CD14-positive monocyte (primary cell): ENCODE measurements at regions not wholly inside any gene's neighbourhood (a gene's known extent, or its start where the extent isn't known, plus 50 kb on each side); places are given as distances from the start of the nearest gene placed in this dataset.

Source experiments
- DNase-seq, 3 donors: peaks; one replicate each; pipeline ENCODE4 v3.0.0-alpha.2; 2011 to 2022
- H2AFZ ChIP-seq: 2 replicates; pipeline ENCODE4 v1.6.0; 2012; ENCODE audit warnings: mild to moderate bottlenecking, low read depth, low read length, inconsistent platforms; ENCODE audit not compliant: insufficient read depth, poor library complexity, severe bottlenecking
- H3K27ac ChIP-seq, 2 donors: 1 replicate in 1 of 2; 2 replicates in 1 of 2; pipeline ENCODE4 v1.5.1; 2012 to 2013; ENCODE audit warnings: low read length in 2 of 2, control low read depth in 1 of 2, inconsistent platforms in 1 of 2, low read depth in 1 of 2, mild to moderate bottlenecking in 1 of 2
- H3K27me3 ChIP-seq, 2 donors: one replicate each; pipeline versions ENCODE4 v1.6.0 to v1.6.1; 2011 to 2013; ENCODE audit warnings: low read length in 2 of 2; ENCODE audit not compliant: control insufficient read depth in 2 of 2, insufficient read depth in 2 of 2
- H3K36me3 ChIP-seq, 2 donors: replicated peaks in 1 of 2; 1 replicate in 1 of 2; 2 replicates in 1 of 2; pipeline versions ENCODE4 v1.5.1 to v1.6.1; 2012 to 2013; ENCODE audit warnings: low read length in 2 of 2, control low read depth in 1 of 2, inconsistent platforms in 1 of 2, mild to moderate bottlenecking in 1 of 2; ENCODE audit not compliant: insufficient read depth in 2 of 2, control insufficient read depth in 1 of 2
- H3K4me1 ChIP-seq, 2 donors: 1 replicate in 1 of 2; 2 replicates in 1 of 2; pipeline versions ENCODE4 v1.5.1 to v1.6.1; 2012 to 2013; ENCODE audit warnings: low read length in 2 of 2, control low read depth in 1 of 2, inconsistent platforms in 1 of 2, mild to moderate bottlenecking in 1 of 2, moderate library complexity in 1 of 2; ENCODE audit not compliant: insufficient read depth in 2 of 2, control insufficient read depth in 1 of 2
- H3K4me2 ChIP-seq: replicated peaks from 2 replicates; pipeline ENCODE3; 2012; ENCODE audit warnings: low read length, moderate library complexity, mild to moderate bottlenecking; ENCODE audit not compliant: poor library complexity, severe bottlenecking; ENCODE audit errors: extremely low read depth
- H3K4me3 ChIP-seq, 3 experiments: fragments of 200-600 bp in 1 of 3; sonication (generic) in 1 of 3; replicated peaks in 1 of 3; 1 replicate in 2 of 3; 2 replicates in 1 of 3; pipeline ENCODE4 v1.5.1; 2011 to 2013; ENCODE audit warnings: low read length in 3 of 3, mild to moderate bottlenecking in 3 of 3, control low read depth in 2 of 3, low read depth in 2 of 3, inconsistent platforms in 1 of 3, moderate library complexity in 1 of 3
- H3K79me2 ChIP-seq: 2 replicates; pipeline ENCODE4 v1.6.0; 2012; ENCODE audit warnings: mild to moderate bottlenecking, control low read depth, inconsistent platforms, low read length, moderate library complexity; ENCODE audit not compliant: insufficient read depth
- H3K9ac ChIP-seq: 2 replicates; pipeline ENCODE4 v1.6.0; 2017; ENCODE audit warnings: low read length, mild to moderate bottlenecking; ENCODE audit not compliant: insufficient read depth, poor library complexity, severe bottlenecking
- H3K9me3 ChIP-seq, 2 donors: replicated peaks in 1 of 2; 1 replicate in 1 of 2; 2 replicates in 1 of 2; pipeline versions ENCODE4 v1.5.1 to v1.6.1; 2012 to 2013; ENCODE audit warnings: low read length in 2 of 2, control low read depth in 1 of 2; ENCODE audit not compliant: control insufficient read depth in 1 of 2, insufficient read depth in 1 of 2
- H4K20me1 ChIP-seq: 2 replicates; pipeline ENCODE4 v1.6.0; 2012; ENCODE audit warnings: mild to moderate bottlenecking, low read length, control low read depth, moderate library complexity; ENCODE audit not compliant: insufficient read depth
- H3K27ac Mint-ChIP-seq, 7 donors: one replicate each; pipeline ENCODE4 v1.8.0; 2020; ENCODE audit warnings: mild to moderate bottlenecking in 7 of 7, mixed read lengths in 7 of 7, moderate library complexity in 6 of 7, inconsistent platforms in 2 of 7
- H3K27me3 Mint-ChIP-seq, 3 donors: one replicate each; pipeline ENCODE4 v1.8.0; 2021 to 2022; ENCODE audit warnings: low read depth in 3 of 3, mild to moderate bottlenecking in 3 of 3, mixed read lengths in 3 of 3, moderate library complexity in 3 of 3, inconsistent platforms in 1 of 3
- H3K36me3 Mint-ChIP-seq, 2 donors: one replicate each; pipeline ENCODE4 v1.8.0; 2020; ENCODE audit warnings: mixed read lengths in 2 of 2, inconsistent platforms in 1 of 2, mild to moderate bottlenecking in 1 of 2
- H3K4me1 Mint-ChIP-seq: one replicate; pipeline ENCODE4 v1.8.0; 2020; ENCODE audit warnings: mild to moderate bottlenecking, mixed read lengths
- H3K4me3 Mint-ChIP-seq, 2 donors: one replicate each; pipeline ENCODE4 v1.8.0; 2020; ENCODE audit warnings: mild to moderate bottlenecking in 2 of 2, mixed read lengths in 2 of 2, moderate library complexity in 1 of 2
- H3K9me3 Mint-ChIP-seq, 7 donors: one replicate each; pipeline ENCODE4 v1.8.0; 2020 to 2022; ENCODE audit warnings: mixed read lengths in 7 of 7, mild to moderate bottlenecking in 6 of 7, moderate library complexity in 6 of 7, inconsistent platforms in 2 of 7
- CTCF ChIP-seq: fragments of 200-600 bp; IDR thresholded peaks from one replicate; pipeline ENCODE4 v1.8.0; 2022; ENCODE audit warnings: antibody characterized with exemption, mild to moderate bottlenecking
- WGBS: methylation state at CpG from one replicate; pipeline ENCODE4 v1.1.5; 2013; ENCODE audit warnings: missing lambda C conversion rate; ENCODE audit not compliant: insufficient coverage; 5-methylcytosine and 5-hydroxymethylcytosine counted together
- intact Hi-C, 2 donors: fragments of 100-400 bp; cut with micrococcal nuclease; formaldehyde crosslinking; loops; one replicate each; pipeline versions ENCODE4 v1.15.0 to v1.15.1; 2023

GRCh38 chr12:91401190-91401589 is 218.6 kb upstream of the DCN start:
- no peaks in the 10 kb centered on the region for H3K4me1 Mint-ChIP-seq

GRCh38 chr12:91400271-91400670 is 217.7 kb upstream of the DCN start:
- Histone ChIP-seq H3K79me2 (no peaks in the 10 kb centered on the region), H3K9me3 (peaks cover 0 to 1% of the 10 kb centered on the region in 2 donors), H3K4me2 (no peak overlapping the region), H3K4me3 (no peak overlapping the region), H2AFZ (no peak overlapping the region), H3K36me3 (no peaks in the 10 kb centered on the region), H3K27ac (no peak overlapping the region), H3K4me1 (no peaks in the 10 kb centered on the region), H4K20me1 (no peaks in the 10 kb centered on the region), H3K9ac (no peak overlapping the region), H3K27me3 (no peaks in the 10 kb centered on the region)
- peaks cover 0 to 5% (median 0%) of the 10 kb centered on the region in 3 donors for H3K27me3 Mint-ChIP-seq
- no peaks in the 10 kb centered on the region for H3K4me1 Mint-ChIP-seq
- DNase-seq = no peak
- no peak overlapping the region for H3K4me3 Mint-ChIP-seq
- no peak for TF ChIP-seq CTCF
- no peak overlapping the region for H3K27ac Mint-ChIP-seq
- H3K36me3 Mint-ChIP-seq = no peaks in the 10 kb centered on the region
- intact Hi-C loops = no loop called here
- WGBS = no CpG with 5 or more reads among the region's 4 CpGs
- H3K9me3 Mint-ChIP-seq = peaks cover 0 to 7% (median 1%) of the 10 kb centered on the region in 7 donors

More at GRCh38 chr12:91401190-91401589, 218.6 kb upstream of the DCN start:
- no peak overlapping the region for H2AFZ ChIP-seq
- Mint-ChIP-seq H3K36me3 (no peaks in the 10 kb centered on the region), H3K27me3 (peaks cover 0 to 5% (median 0%) of the 10 kb centered on the region in 3 donors), H3K9me3 (peaks cover 0 to 4% (median 2%) of the 10 kb centered on the region in 7 donors), H3K4me3 (no peak overlapping the region), H3K27ac (no peak overlapping the region)
- H3K4me2 ChIP-seq = no peak overlapping the region
- intact Hi-C loops = no loop called here
- H3K9me3 ChIP-seq = no peaks in the 10 kb centered on the region
- no peak overlapping the region for H3K9ac ChIP-seq
- DNase-seq = no peak
- H4K20me1 ChIP-seq = no peaks in the 10 kb centered on the region
- H3K79me2 ChIP-seq = no peaks in the 10 kb centered on the region
- no peaks in the 10 kb centered on the region for H3K4me1 ChIP-seq
- H3K27me3 ChIP-seq = no peaks in the 10 kb centered on the region
- no peak for TF ChIP-seq CTCF
- no peak overlapping the region for H3K4me3 ChIP-seq
- H3K27ac ChIP-seq = no peak overlapping the region
- H3K36me3 ChIP-seq = no peaks in the 10 kb centered on the region
